CD14-positive monocyte (primary cell): ENCODE measurements at regions not wholly inside any gene's neighbourhood (a gene's known extent, or its start where the extent isn't known, plus 50 kb on each side); places are given as distances from the start of the nearest gene placed in this dataset.

Source experiments
- DNase-seq, 3 donors: peaks; one replicate each; pipeline ENCODE4 v3.0.0-alpha.2; 2011 to 2022
- H2AFZ ChIP-seq: 2 replicates; pipeline ENCODE4 v1.6.0; 2012; ENCODE audit warnings: mild to moderate bottlenecking, low read depth, low read length, inconsistent platforms; ENCODE audit not compliant: insufficient read depth, poor library complexity, severe bottlenecking
- H3K27ac ChIP-seq, 2 donors: 1 replicate in 1 of 2; 2 replicates in 1 of 2; pipeline ENCODE4 v1.5.1; 2012 to 2013; ENCODE audit warnings: low read length in 2 of 2, control low read depth in 1 of 2, inconsistent platforms in 1 of 2, low read depth in 1 of 2, mild to moderate bottlenecking in 1 of 2
- H3K27me3 ChIP-seq, 2 donors: one replicate each; pipeline versions ENCODE4 v1.6.0 to v1.6.1; 2011 to 2013; ENCODE audit warnings: low read length in 2 of 2; ENCODE audit not compliant: control insufficient read depth in 2 of 2, insufficient read depth in 2 of 2
- H3K36me3 ChIP-seq, 2 donors: replicated peaks in 1 of 2; 1 replicate in 1 of 2; 2 replicates in 1 of 2; pipeline versions ENCODE4 v1.5.1 to v1.6.1; 2012 to 2013; ENCODE audit warnings: low read length in 2 of 2, control low read depth in 1 of 2, inconsistent platforms in 1 of 2, mild to moderate bottlenecking in 1 of 2; ENCODE audit not compliant: insufficient read depth in 2 of 2, control insufficient read depth in 1 of 2
- H3K4me1 ChIP-seq, 2 donors: 1 replicate in 1 of 2; 2 replicates in 1 of 2; pipeline versions ENCODE4 v1.5.1 to v1.6.1; 2012 to 2013; ENCODE audit warnings: low read length in 2 of 2, control low read depth in 1 of 2, inconsistent platforms in 1 of 2, mild to moderate bottlenecking in 1 of 2, moderate library complexity in 1 of 2; ENCODE audit not compliant: insufficient read depth in 2 of 2, control insufficient read depth in 1 of 2
- H3K4me2 ChIP-seq: replicated peaks from 2 replicates; pipeline ENCODE3; 2012; ENCODE audit warnings: low read length, moderate library complexity, mild to moderate bottlenecking; ENCODE audit not compliant: poor library complexity, severe bottlenecking; ENCODE audit errors: extremely low read depth
- H3K4me3 ChIP-seq, 3 experiments: fragments of 200-600 bp in 1 of 3; sonication (generic) in 1 of 3; replicated peaks in 1 of 3; 1 replicate in 2 of 3; 2 replicates in 1 of 3; pipeline ENCODE4 v1.5.1; 2011 to 2013; ENCODE audit warnings: low read length in 3 of 3, mild to moderate bottlenecking in 3 of 3, control low read depth in 2 of 3, low read depth in 2 of 3, inconsistent platforms in 1 of 3, moderate library complexity in 1 of 3
- H3K79me2 ChIP-seq: 2 replicates; pipeline ENCODE4 v1.6.0; 2012; ENCODE audit warnings: mild to moderate bottlenecking, control low read depth, inconsistent platforms, low read length, moderate library complexity; ENCODE audit not compliant: insufficient read depth
- H3K9ac ChIP-seq: 2 replicates; pipeline ENCODE4 v1.6.0; 2017; ENCODE audit warnings: low read length, mild to moderate bottlenecking; ENCODE audit not compliant: insufficient read depth, poor library complexity, severe bottlenecking
- H3K9me3 ChIP-seq, 2 donors: replicated peaks in 1 of 2; 1 replicate in 1 of 2; 2 replicates in 1 of 2; pipeline versions ENCODE4 v1.5.1 to v1.6.1; 2012 to 2013; ENCODE audit warnings: low read length in 2 of 2, control low read depth in 1 of 2; ENCODE audit not compliant: control insufficient read depth in 1 of 2, insufficient read depth in 1 of 2
- H4K20me1 ChIP-seq: 2 replicates; pipeline ENCODE4 v1.6.0; 2012; ENCODE audit warnings: mild to moderate bottlenecking, low read length, control low read depth, moderate library complexity; ENCODE audit not compliant: insufficient read depth
- H3K27ac Mint-ChIP-seq, 7 donors: one replicate each; pipeline ENCODE4 v1.8.0; 2020; ENCODE audit warnings: mild to moderate bottlenecking in 7 of 7, mixed read lengths in 7 of 7, moderate library complexity in 6 of 7, inconsistent platforms in 2 of 7
- H3K27me3 Mint-ChIP-seq, 3 donors: one replicate each; pipeline ENCODE4 v1.8.0; 2021 to 2022; ENCODE audit warnings: low read depth in 3 of 3, mild to moderate bottlenecking in 3 of 3, mixed read lengths in 3 of 3, moderate library complexity in 3 of 3, inconsistent platforms in 1 of 3
- H3K36me3 Mint-ChIP-seq, 2 donors: one replicate each; pipeline ENCODE4 v1.8.0; 2020; ENCODE audit warnings: mixed read lengths in 2 of 2, inconsistent platforms in 1 of 2, mild to moderate bottlenecking in 1 of 2
- H3K4me1 Mint-ChIP-seq: one replicate; pipeline ENCODE4 v1.8.0; 2020; ENCODE audit warnings: mild to moderate bottlenecking, mixed read lengths
- H3K4me3 Mint-ChIP-seq, 2 donors: one replicate each; pipeline ENCODE4 v1.8.0; 2020; ENCODE audit warnings: mild to moderate bottlenecking in 2 of 2, mixed read lengths in 2 of 2, moderate library complexity in 1 of 2
- H3K9me3 Mint-ChIP-seq, 7 donors: one replicate each; pipeline ENCODE4 v1.8.0; 2020 to 2022; ENCODE audit warnings: mixed read lengths in 7 of 7, mild to moderate bottlenecking in 6 of 7, moderate library complexity in 6 of 7, inconsistent platforms in 2 of 7
- CTCF ChIP-seq: fragments of 200-600 bp; IDR thresholded peaks from one replicate; pipeline ENCODE4 v1.8.0; 2022; ENCODE audit warnings: antibody characterized with exemption, mild to moderate bottlenecking
- WGBS: methylation state at CpG from one replicate; pipeline ENCODE4 v1.1.5; 2013; ENCODE audit warnings: missing lambda C conversion rate; ENCODE audit not compliant: insufficient coverage; 5-methylcytosine and 5-hydroxymethylcytosine counted together
- intact Hi-C, 2 donors: fragments of 100-400 bp; cut with micrococcal nuclease; formaldehyde crosslinking; loops; one replicate each; pipeline versions ENCODE4 v1.15.0 to v1.15.1; 2023

- Histone ChIP-seq H4K20me1 (no peaks in the 10 kb centered on the region), H3K36me3 (no peaks in the 10 kb centered on the region), H3K4me2 (no peak overlapping the region), H3K9ac (no peak overlapping the region), H3K4me1 (no peaks in the 10 kb centered on the region), H3K79me2 (no peaks in the 10 kb centered on the region), H3K27me3 (no peaks in the 10 kb centered on the region), H3K27ac (no peak overlapping the region), H2AFZ (no peak overlapping the region), H3K9me3 (peaks cover 0 to 3% of the 10 kb centered on the region in 2 donors), H3K4me3 (no peak overlapping the region)
- DNase-seq = no peak
- TF ChIP-seq CTCF = no peak
- H3K4me1 Mint-ChIP-seq = no peaks in the 10 kb centered on the region
- no peak overlapping the region for H3K4me3 Mint-ChIP-seq
- H3K9me3 Mint-ChIP-seq = peaks cover 0 to 3% (median 1%) of the 10 kb centered on the region in 7 donors
- peaks cover 0 to 2% (median 0%) of the 10 kb centered on the region in 3 donors for H3K27me3 Mint-ChIP-seq
- no peak overlapping the region for H3K27ac Mint-ChIP-seq
- no CpG with 5 or more reads among the region's 4 CpGs for WGBS
- intact Hi-C loops = no loop called here
- H3K36me3 Mint-ChIP-seq = no peaks in the 10 kb centered on the region
Observed at GRCh38 chr9:75664597-75664996, 225.9 kb upstream of the PCSK5 start.

GRCh38 chr9:75666856-75667554 is 223.5 kb upstream of the PCSK5 start:
- Histone ChIP-seq H3K79me2 (no peaks in the 10 kb centered on the region), H3K4me1 (no peaks in the 10 kb centered on the region), H4K20me1 (no peaks in the 10 kb centered on the region), H3K36me3 (no peaks in the 10 kb centered on the region), H3K27me3 (no peaks in the 10 kb centered on the region), H3K9ac (no peak overlapping the region), H3K4me2 (no peak overlapping the region), H3K4me3 (no peak overlapping the region), H2AFZ (no peak overlapping the region), H3K9me3 (no peaks in the 10 kb centered on the region), H3K27ac (no peak overlapping the region)
- TF ChIP-seq CTCF = no peak
- 100% methylated on average over 2 of the region's 10 CpGs for WGBS
- no peak overlapping the region for H3K4me3 Mint-ChIP-seq
- no peaks in the 10 kb centered on the region for H3K4me1 Mint-ChIP-seq
- no peaks in the 10 kb centered on the region for H3K36me3 Mint-ChIP-seq
- H3K9me3 Mint-ChIP-seq = peaks cover 0 to 6% (median 3%) of the 10 kb centered on the region in 7 donors
- H3K27ac Mint-ChIP-seq = no peak overlapping the region
- intact Hi-C loops = no loop called here
- H3K27me3 Mint-ChIP-seq = peaks cover 0 to 2% (median 0%) of the 10 kb centered on the region in 3 donors
- DNase-seq = no peak
